Breast epithelium (tissue), 3 donors: ENCODE measurements at regions not wholly inside any gene's neighbourhood (a gene's known extent, or its start where the extent isn't known, plus 50 kb on each side); places are given as distances from the start of the nearest gene placed in this dataset.

Source experiments
- CTCF ChIP-seq, 3 donors: fragments of 450-650 bp; IDR thresholded peaks; one replicate each; pipeline ENCODE4 v1.5.1; 2016 to 2017; ENCODE audit warnings: antibody characterized with exemption in 3 of 3, mild to moderate bottlenecking in 3 of 3, moderate library complexity in 3 of 3
- POLR2A ChIP-seq: fragments of 450-650 bp; IDR thresholded peaks from one replicate; pipeline ENCODE4 v1.6.1; 2016; ENCODE audit warnings: antibody characterized with exemption, mild to moderate bottlenecking, moderate library complexity
- POLR2AphosphoS5 ChIP-seq, 3 donors: sonication (generic); formaldehyde crosslinking; IDR thresholded peaks; one replicate each; pipeline ENCODE4 v1.6.1; 2017; ENCODE audit warnings: antibody characterized with exemption in 3 of 3

DNA sequence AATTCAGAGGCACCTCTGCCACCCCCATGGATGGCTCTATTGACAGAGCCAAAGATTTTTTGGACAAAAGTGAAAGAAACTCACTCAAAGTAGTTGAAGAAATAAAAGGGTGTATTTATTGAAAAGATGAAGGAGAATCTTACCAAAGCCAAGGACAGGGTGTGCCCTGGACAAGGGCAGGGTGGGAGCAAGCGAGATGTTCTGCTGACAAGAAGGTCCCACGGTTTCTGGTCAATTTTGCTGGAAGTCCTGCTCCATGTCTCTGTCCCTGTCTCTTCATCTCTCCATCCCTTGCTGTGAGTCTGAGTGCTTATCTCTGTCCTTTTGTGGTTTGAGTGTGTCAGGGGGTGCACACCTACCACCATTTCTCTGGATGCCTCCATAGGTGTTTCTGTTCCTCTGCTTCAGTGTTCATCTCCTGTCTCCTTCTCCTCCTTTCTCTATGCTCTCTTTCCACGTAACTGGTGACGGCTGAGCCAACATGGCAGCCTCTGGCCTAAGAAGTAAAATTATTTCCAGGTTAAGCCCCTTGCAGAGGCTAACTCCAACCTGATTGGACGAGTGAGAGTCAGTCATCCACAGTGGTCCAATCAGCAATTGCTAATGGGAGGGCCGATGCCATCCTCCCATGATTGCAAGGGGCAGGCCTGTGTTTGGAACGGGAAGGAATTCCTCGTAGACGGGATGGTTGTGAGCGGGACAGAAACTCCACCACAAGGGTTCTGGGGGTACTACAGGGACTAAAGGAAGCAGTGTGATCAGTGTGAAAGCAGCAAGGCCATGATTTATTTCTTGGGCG is 502.1 kb upstream of the CDH4 start:
- TF ChIP-seq CTCF (IDR thresholded peaks at IDR 0.05) (no peak), POLR2A (no peak), POLR2AphosphoS5 (IDR thresholded peaks at IDR 0.05) (no peak)
